HepG2 (cell line): ENCODE measurements at regions not wholly inside any gene's neighbourhood (a gene's known extent, or its start where the extent isn't known, plus 50 kb on each side); places are given as distances from the start of the nearest gene placed in this dataset.

Source experiments
- ATAC-seq: fragments of 200-7000 bp; cut with Tn5 transposase; 3 replicates; pipeline ENCODE4 v1.9.1; 2020; ENCODE audit warnings: mild to moderate bottlenecking, moderate library complexity
- BruUV-seq: library from RNA; stranded (reverse); fragments of 400-500 nt; replicated peaks from 2 replicates; lab custom pipeline; 2021; lab: Mats Ljungman, UMichigan
- CTCF ChIA-PET: fragments of 300-600 bp; formaldehyde crosslinking; extraction: SDS; loops from one replicate; lab custom pipeline; 2021; ENCODE audit warnings: low total read pairs, inconsistent platforms, low intra/inter-chr PET ratio; lab: Yijun Ruan, JAX
- POLR2A ChIA-PET: fragments of 350-600 bp; sonication (Branson Sonifier 250); formaldehyde crosslinking; loops from one replicate; lab custom pipeline; 2020; ENCODE audit warnings: antibody characterized with exemption, inconsistent platforms; lab: Yijun Ruan, JAX
- DNase-seq: peaks from one replicate; pipeline ENCODE4 v3.0.0-alpha.2; 2015; ENCODE audit warnings: low spot score
- FAIRE-seq: peaks from 3 replicates; lab custom pipeline; 2011; peaks lifted over from hg19 to GRCh38; lab: Jason Lieb, UNC
- H2AFZ ChIP-seq: one replicate; pipeline ENCODE4 v1.6.1; 2011; ENCODE audit warnings: low read length, inconsistent platforms
- H3K27ac ChIP-seq: fragments of 300-600 bp; 3 replicates; pipeline ENCODE4 v1.8.0; 2011; ENCODE audit warnings: mixed run types, mild to moderate bottlenecking, mixed read lengths, low read length, inconsistent platforms; ENCODE audit not compliant: insufficient read depth; ENCODE audit errors: extremely low read length
- H3K27me3 ChIP-seq, 2 experiments: fragments of 200-600 bp in 1 of 2; 2 replicates in 1 of 2; 3 replicates in 1 of 2; pipeline versions ENCODE4 v1.6.0 to v1.8.0; 2011; ENCODE audit warnings: low read length in 2 of 2, mild to moderate bottlenecking in 2 of 2, moderate library complexity in 2 of 2, inconsistent platforms in 1 of 2; ENCODE audit not compliant: insufficient read depth in 2 of 2, control insufficient read depth in 1 of 2
- H3K36me3 ChIP-seq, 2 experiments: fragments of 200-600 bp in 1 of 2; replicated peaks in 1 of 2; 2 replicates in 1 of 2; 3 replicates in 1 of 2; pipeline versions ENCODE4 v1.5.1 to v1.8.0; 2011; ENCODE audit warnings: low read length in 2 of 2, inconsistent platforms in 1 of 2; ENCODE audit not compliant: insufficient read depth in 2 of 2, control insufficient read depth in 1 of 2
- H3K4me1 ChIP-seq: 2 replicates; pipeline ENCODE4 v1.5.1; 2012; ENCODE audit warnings: low read length, inconsistent platforms; ENCODE audit not compliant: insufficient read depth
- H3K4me2 ChIP-seq: 2 replicates; pipeline ENCODE4 v1.6.0; 2011; ENCODE audit warnings: low read depth, low read length, inconsistent platforms
- H3K4me3 ChIP-seq, 3 experiments: fragments of 200-600 bp in 1 of 3; sonication (generic), shearing (Covaris generic) in 1 of 3; replicated peaks in 1 of 3; 2 replicates each; pipeline ENCODE4 v1.5.1; 2011 to 2016; ENCODE audit warnings: low read length in 3 of 3, inconsistent platforms in 2 of 3, low read depth in 2 of 3, mild to moderate bottlenecking in 2 of 3, control low read depth in 1 of 3, mixed read lengths in 1 of 3; ENCODE audit not compliant: insufficient read depth in 1 of 3
- H3K79me2 ChIP-seq: one replicate; pipeline ENCODE4 v1.6.1; 2011; ENCODE audit warnings: low read length, inconsistent platforms; ENCODE audit not compliant: insufficient read depth
- H3K9ac ChIP-seq: 2 replicates; pipeline ENCODE4 v1.6.0; 2011; ENCODE audit warnings: mild to moderate bottlenecking, low read depth, low read length, inconsistent platforms; ENCODE audit not compliant: insufficient read depth
- H3K9me3 ChIP-seq: 2 replicates; pipeline ENCODE4 v1.5.1; 2012; ENCODE audit warnings: mild to moderate bottlenecking, low read length
- H4K20me1 ChIP-seq: 2 replicates; pipeline ENCODE4 v1.6.0; 2011; ENCODE audit warnings: inconsistent platforms, mild to moderate bottlenecking, low read length, moderate library complexity; ENCODE audit not compliant: insufficient read depth
- BHLHE40 ChIP-seq: IDR thresholded peaks from 2 replicates; pipeline ENCODE4 v1.6.1; 2011; ENCODE audit warnings: low read length, improper control_type of control experiment
- BORCS8-MEF2B ChIP-seq: sonication (generic); formaldehyde crosslinking; IDR thresholded peaks from 2 replicates; pipeline ENCODE4 v1.8.0; 2022; ENCODE audit warnings: mild to moderate bottlenecking, missing genetic modification reagents
- ETV5 ChIP-seq: IDR thresholded peaks from 2 replicates; pipeline ENCODE4 v1.6.1; 2018; ENCODE audit warnings: missing biosample characterization, missing genetic modification reagents, inconsistent platforms, borderline replicate concordance
- GFI1 ChIP-seq: sonication (generic); formaldehyde crosslinking; IDR thresholded peaks from 2 replicates; pipeline ENCODE4 v1.5.0; 2020; ENCODE audit warnings: missing genetic modification reagents, mild to moderate bottlenecking, borderline replicate concordance
- HNF4A ChIP-seq: sonication (generic); formaldehyde crosslinking; IDR thresholded peaks from 2 replicates; pipeline ENCODE4 v1.4.0; 2020; ENCODE audit warnings: missing genetic modification reagents
- HNF4G ChIP-seq, 2 experiments: sonication (generic) in 1 of 2; formaldehyde crosslinking in 1 of 2; IDR thresholded peaks; 2 replicates each; pipeline versions ENCODE4 v1.4.0 to v1.6.1; 2011 to 2020; ENCODE audit warnings: borderline replicate concordance in 2 of 2, low read depth in 2 of 2, mild to moderate bottlenecking in 2 of 2, low read length in 1 of 2, missing genetic modification reagents in 1 of 2, moderate library complexity in 1 of 2
- HNRNPK ChIP-seq: fragments of 200-400 bp; formaldehyde crosslinking; IDR thresholded peaks from 2 replicates; pipeline ENCODE4 v1.6.1; 2018; ENCODE audit warnings: low read length, low read depth, moderate library complexity, mild to moderate bottlenecking; ENCODE audit not compliant: poor library complexity, severe bottlenecking
- MYNN ChIP-seq: sonication (generic); formaldehyde crosslinking; IDR thresholded peaks from 2 replicates; pipeline ENCODE4 v1.4.0; 2020; ENCODE audit warnings: mild to moderate bottlenecking, low read depth, missing genetic modification reagents
- NFIC ChIP-seq: IDR thresholded peaks from 2 replicates; pipeline ENCODE4 v1.6.1; 2012; ENCODE audit warnings: mild to moderate bottlenecking, low read length, inconsistent platforms
- NR2C2 ChIP-seq: sonication (generic); formaldehyde crosslinking; IDR thresholded peaks from 2 replicates; pipeline ENCODE4 v1.4.0; 2020; ENCODE audit warnings: missing genetic modification reagents, mild to moderate bottlenecking, moderate library complexity, borderline replicate concordance
- NR2F1 ChIP-seq, 2 experiments: fragments of 450-650 bp in 1 of 2; formaldehyde crosslinking in 1 of 2; IDR thresholded peaks; 2 replicates each; pipeline versions ENCODE4 v1.5.0 to v1.6.1; 2016 to 2020; ENCODE audit warnings: mild to moderate bottlenecking in 1 of 2, missing compliant biosample characterization in 1 of 2, missing genetic modification reagents in 1 of 2, moderate library complexity in 1 of 2
- NR2F6 ChIP-seq, 2 experiments: IDR thresholded peaks; 2 replicates each; pipeline ENCODE4 v1.6.1; 2016; ENCODE audit warnings: antibody characterized with exemption in 1 of 2, mild to moderate bottlenecking in 1 of 2
- RARA ChIP-seq: IDR thresholded peaks from 2 replicates; pipeline ENCODE4 v1.6.1; 2016; ENCODE audit warnings: missing genetic modification reagents, missing compliant biosample characterization
- RBAK ChIP-seq: sonication (generic); formaldehyde crosslinking; IDR thresholded peaks from 2 replicates; pipeline ENCODE4 v1.5.1; 2020; ENCODE audit warnings: mild to moderate bottlenecking, missing genetic modification reagents
- TEAD3 ChIP-seq: optimal IDR thresholded peaks from 2 replicates; pipeline ENCODE3; 2016; ENCODE audit warnings: borderline replicate concordance
- UBTF ChIP-seq: sonication (generic); formaldehyde crosslinking; IDR thresholded peaks from 2 replicates; pipeline ENCODE4 v1.4.0; 2020; ENCODE audit warnings: mild to moderate bottlenecking, missing genetic modification reagents
- YY1 ChIP-seq: IDR thresholded peaks from 2 replicates; pipeline ENCODE4 v1.6.1; 2011; ENCODE audit warnings: low read length, low read depth, moderate library complexity, mild to moderate bottlenecking; ENCODE audit not compliant: insufficient read depth, insufficient replicate concordance
- WGBS: methylation state at CpG from one replicate; pipeline ENCODE4 v1.1.6; 2017; ENCODE audit warnings: low lambda C conversion rate; 5-methylcytosine and 5-hydroxymethylcytosine counted together
- in situ Hi-C: cut with HindIII; loops from 2 replicates; pipeline ENCODE4 v1.10.0; 2017; ENCODE audit warnings: low pct_unique_long_range_greater_than_20kb; ENCODE audit not compliant: extremely low pct_ligation_motif_present
- intact Hi-C: fragments of 100-400 bp; cut with micrococcal nuclease; formaldehyde crosslinking; loops from one replicate; pipeline ENCODE4 v1.10.0; 2022; ENCODE audit not compliant: unreplicated experiment

- no peaks in the 10 kb centered on the region for H3K27me3 ChIP-seq
- H3K4me3 ChIP-seq: no peak overlapping the region
- 10% methylated on average over 2 of the region's 2 CpGs for WGBS
- no peaks in the 10 kb centered on the region for H3K79me2 ChIP-seq
- POLR2A ChIA-PET: no interaction called here
- no peaks in the 10 kb centered on the region for H4K20me1 ChIP-seq
- in situ Hi-C loops (no loop called here), intact Hi-C loops (no loop called here)
- no peak overlapping the region for H3K9ac ChIP-seq
- peak; percentile 49 for TF ChIP-seq NR2C2 (CRISPR knock-in tag)
- 0 out of 4 replicates have a peak, but pooled peaks of 1 of the 2 experiments have one; percentile 14 for TF ChIP-seq NR2F1 (CRISPR knock-in tag; IDR thresholded peaks at IDR 0.05)
- TF ChIP-seq NFIC: 0 out of 2 replicates have a peak, but pooled peaks have one; percentile 22
- TF ChIP-seq UBTF: peak; percentile 20; the same call in 1 of the 2 replicates
- TF ChIP-seq HNF4A (CRISPR knock-in tag): peak; percentile 85
- TF ChIP-seq RARA (CRISPR knock-in tag): 0 out of 2 replicates have a peak, but pooled peaks have one; percentile 20
- no peak for TF ChIP-seq NR2F6 (IDR thresholded peaks at IDR 0.05)
- TF ChIP-seq NR2F6 (CRISPR knock-in tag; IDR thresholded peaks at IDR 0.05): peak; percentile 33; the same call in 1 of the 2 replicates
- 0 out of 2 replicates have a peak, but pooled peaks have one; percentile 26 for TF ChIP-seq RBAK (CRISPR knock-in tag)
- no peak for TF ChIP-seq YY1
- TF ChIP-seq ETV5 (CRISPR knock-in tag): no peak
- TF ChIP-seq HNRNPK: no peak
- 0 out of 2 replicates have a peak, but pooled peaks have one; percentile 11 for TF ChIP-seq BHLHE40
- peak; percentile 67 for TF ChIP-seq HNF4G (IDR thresholded peaks at IDR 0.05; ENCODE audit: borderline replicate concordance, low read depth, low read length)
- TF ChIP-seq HNF4G (CRISPR knock-in tag; IDR thresholded peaks at IDR 0.05; ENCODE audit: borderline replicate concordance, low read depth): 0 out of 2 replicates have a peak, but pooled peaks have one; percentile 55
- no peak for TF ChIP-seq MYNN (CRISPR knock-in tag)
- peak; percentile 47 for TF ChIP-seq TEAD3 (CRISPR knock-in tag)
- TF ChIP-seq BORCS8-MEF2B (CRISPR knock-in tag): 0 out of 2 replicates have a peak, but pooled peaks have one; percentile 25
- TF ChIP-seq GFI1 (CRISPR knock-in tag): peak; percentile 94
- no peak overlapping the region for H2AFZ ChIP-seq
- BruUV-seq: no TSS peak
- H3K9me3 ChIP-seq: no peaks in the 10 kb centered on the region
- no peak overlapping the region for H3K4me2 ChIP-seq
- H3K27ac ChIP-seq: no peak overlapping the region
- no peaks in the 10 kb centered on the region for H3K36me3 ChIP-seq
- CTCF ChIA-PET: no interaction called here
- ATAC-seq (peak; percentile 72), DNase-seq (no peak), FAIRE-seq (no peak)
- H3K4me1 ChIP-seq: peaks cover 9% of the 10 kb centered on the region
These were observed 99.1 kb upstream of the PELI1 start for GRCh38 chr2:64243081-64244036.
